ENCODE measurements at regions not wholly inside any gene's neighbourhood (a gene's known extent, or its start where the extent isn't known, plus 50 kb on each side); places are given as distances from the start of the nearest gene placed in this dataset.

- Mint-ChIP-seq H3K27ac (no peak overlapping the region), H3K4me3 (no peak overlapping the region), H3K9me3 (peaks cover 7 to 76% (median 35%) of the 10 kb centered on the region in 6 donors), H3K36me3 (peaks cover 0 to 3% (median 0%) of the 10 kb centered on the region in 3 donors), H3K27me3 (ENCODE audit: low read depth in 3 of 3) (peaks cover 0 to 2% (median 0%) of the 10 kb centered on the region in 3 donors), H3K4me1 (no peaks in the 10 kb centered on the region)
- no peak for DNase-seq
Measured at GRCh38 chr14:29321646-29322045, 555.1 kb downstream of the FOXG1 start.

- no peak overlapping the region for H3K4me3 Mint-ChIP-seq
- peaks cover 0 to 2% (median 0%) of the 10 kb centered on the region in 3 donors for H3K27me3 Mint-ChIP-seq (ENCODE audit: low read depth in 3 of 3)
- no peaks in the 10 kb centered on the region for H3K4me1 Mint-ChIP-seq
- H3K27ac Mint-ChIP-seq, result no peak overlapping the region
- peaks cover 0 to 4% (median 0%) of the 10 kb centered on the region in 3 donors for H3K36me3 Mint-ChIP-seq
- no peak for DNase-seq
- H3K9me3 Mint-ChIP-seq, result peaks cover 4 to 46% (median 26%) of the 10 kb centered on the region in 6 donors
Measured at GRCh38 chr14:29339494-29340172, 573.0 kb downstream of the FOXG1 start.

GRCh38 chr14:29348504-29348903 is 579.1 kb downstream of the PRKD1 start:
- Mint-ChIP-seq H3K4me3 (no peak overlapping the region), H3K27me3 (ENCODE audit: low read depth in 3 of 3) (no peaks in the 10 kb centered on the region)

GRCh38 chr14:29350496-29350895 is 577.2 kb downstream of the PRKD1 start:
- Mint-ChIP-seq H3K4me1 (no peaks in the 10 kb centered on the region), H3K36me3 (no peaks in the 10 kb centered on the region), H3K4me3 (no peak overlapping the region), H3K27ac (no peak overlapping the region), H3K27me3 (ENCODE audit: low read depth in 3 of 3) (no peaks in the 10 kb centered on the region), H3K9me3 (peaks cover 6 to 36% (median 15%) of the 10 kb centered on the region in 6 donors)
- no peak for DNase-seq

More at GRCh38 chr14:29348504-29348903, 579.1 kb downstream of the PRKD1 start:
- Mint-ChIP-seq H3K36me3 (no peaks in the 10 kb centered on the region), H3K4me1 (no peaks in the 10 kb centered on the region), H3K9me3 (peaks cover 3 to 33% (median 11%) of the 10 kb centered on the region in 6 donors), H3K27ac (no peak overlapping the region)
- DNase-seq, result no peak

- Mint-ChIP-seq H3K27ac (no peak overlapping the region), H3K4me1 (no peaks in the 10 kb centered on the region), H3K27me3 (ENCODE audit: low read depth in 3 of 3) (peaks cover 0 to 2% (median 0%) of the 10 kb centered on the region in 3 donors), H3K4me3 (no peak overlapping the region), H3K9me3 (peaks cover 7 to 33% (median 15%) of the 10 kb centered on the region in 6 donors), H3K36me3 (no peaks in the 10 kb centered on the region)
- no peak for DNase-seq
Measured at GRCh38 chr14:29351996-29352705, 575.5 kb downstream of the PRKD1 start.

- Mint-ChIP-seq H3K9me3 (peaks cover 9 to 33% (median 18%) of the 10 kb centered on the region in 6 donors), H3K27me3 (ENCODE audit: low read depth in 3 of 3) (peaks cover 0 to 2% (median 0%) of the 10 kb centered on the region in 3 donors), H3K4me3 (no peak overlapping the region), H3K4me1 (no peaks in the 10 kb centered on the region), H3K27ac (no peak overlapping the region), H3K36me3 (no peaks in the 10 kb centered on the region)
- no peak for DNase-seq
Measured at GRCh38 chr14:29352706-29353080, 575.0 kb downstream of the PRKD1 start.

- Mint-ChIP-seq H3K27me3 (ENCODE audit: low read depth in 3 of 3) (peaks cover 0 to 2% (median 0%) of the 10 kb centered on the region in 3 donors), H3K4me1 (no peaks in the 10 kb centered on the region), H3K36me3 (no peaks in the 10 kb centered on the region), H3K27ac (no peak overlapping the region), H3K9me3 (peaks cover 14 to 37% (median 20%) of the 10 kb centered on the region in 6 donors), H3K4me3 (no peak overlapping the region)
- DNase-seq, result no peak
Measured at GRCh38 chr14:29353513-29353912, 574.1 kb downstream of the PRKD1 start.

- H3K27me3 Mint-ChIP-seq (ENCODE audit: low read depth in 3 of 3), result peaks cover 0 to 2% (median 0%) of the 10 kb centered on the region in 3 donors
- no peak for DNase-seq
- H3K9me3 Mint-ChIP-seq, result peaks cover 14 to 39% (median 18%) of the 10 kb centered on the region in 6 donors
- H3K36me3 Mint-ChIP-seq, result no peaks in the 10 kb centered on the region
- no peak overlapping the region for H3K27ac Mint-ChIP-seq
- H3K4me3 Mint-ChIP-seq, result no peak overlapping the region
- no peaks in the 10 kb centered on the region for H3K4me1 Mint-ChIP-seq
Measured at GRCh38 chr14:29354486-29354885, 573.2 kb downstream of the PRKD1 start.

GRCh38 chr14:29355331-29355730 is 572.3 kb downstream of the PRKD1 start:
- H3K27ac Mint-ChIP-seq, result no peak overlapping the region
- no peaks in the 10 kb centered on the region for H3K4me1 Mint-ChIP-seq
- H3K27me3 Mint-ChIP-seq (ENCODE audit: low read depth in 3 of 3), result peaks cover 0 to 2% (median 0%) of the 10 kb centered on the region in 3 donors
- peaks cover 14 to 42% (median 18%) of the 10 kb centered on the region in 6 donors for H3K9me3 Mint-ChIP-seq
- no peak overlapping the region for H3K4me3 Mint-ChIP-seq
- no peaks in the 10 kb centered on the region for H3K36me3 Mint-ChIP-seq
- DNase-seq, result no peak

- peaks cover 0 to 2% (median 0%) of the 10 kb centered on the region in 3 donors for H3K27me3 Mint-ChIP-seq (ENCODE audit: low read depth in 3 of 3)
- no peaks in the 10 kb centered on the region for H3K4me1 Mint-ChIP-seq
- no peak overlapping the region for H3K27ac Mint-ChIP-seq
- no peak for DNase-seq
- H3K9me3 Mint-ChIP-seq, result peaks cover 14 to 42% (median 18%) of the 10 kb centered on the region in 6 donors
- no peaks in the 10 kb centered on the region for H3K36me3 Mint-ChIP-seq
- no peak overlapping the region for H3K4me3 Mint-ChIP-seq
Measured at GRCh38 chr14:29355846-29356245, 571.8 kb downstream of the PRKD1 start.

GRCh38 chr14:29360656-29361055 is 567.0 kb downstream of the PRKD1 start:
- Mint-ChIP-seq H3K27ac (no peak overlapping the region), H3K4me1 (no peaks in the 10 kb centered on the region), H3K27me3 (ENCODE audit: low read depth in 3 of 3) (peaks cover 0 to 3% (median 1%) of the 10 kb centered on the region in 3 donors), H3K36me3 (no peaks in the 10 kb centered on the region), H3K4me3 (no peak overlapping the region), H3K9me3 (peaks cover 14 to 52% (median 20%) of the 10 kb centered on the region in 6 donors)
- no peak for DNase-seq

GRCh38 chr14:29370024-29370423 is 557.6 kb downstream of the PRKD1 start:
- no peak overlapping the region for H3K27ac Mint-ChIP-seq
- no peak overlapping the region for H3K4me3 Mint-ChIP-seq
- H3K4me1 Mint-ChIP-seq, result no peaks in the 10 kb centered on the region
- no peaks in the 10 kb centered on the region for H3K36me3 Mint-ChIP-seq
- H3K27me3 Mint-ChIP-seq (ENCODE audit: low read depth in 3 of 3), result peaks cover 0 to 3% (median 0%) of the 10 kb centered on the region in 3 donors
- peaks cover 4 to 39% (median 9%) of the 10 kb centered on the region in 6 donors for H3K9me3 Mint-ChIP-seq
- no peak for DNase-seq

- Mint-ChIP-seq H3K36me3 (no peaks in the 10 kb centered on the region), H3K4me1 (no peaks in the 10 kb centered on the region), H3K27me3 (ENCODE audit: low read depth in 3 of 3) (peaks cover 0 to 3% (median 2%) of the 10 kb centered on the region in 3 donors), H3K27ac (no peak overlapping the region), H3K4me3 (no peak overlapping the region), H3K9me3 (peaks cover 4 to 46% (median 9%) of the 10 kb centered on the region in 6 donors)
- DNase-seq, result no peak
Measured at GRCh38 chr14:29376237-29376636, 551.4 kb downstream of the PRKD1 start.

- Mint-ChIP-seq H3K36me3 (no peaks in the 10 kb centered on the region), H3K4me3 (no peak overlapping the region), H3K4me1 (no peaks in the 10 kb centered on the region), H3K27me3 (ENCODE audit: low read depth in 3 of 3) (peaks cover 2 to 3% (median 2%) of the 10 kb centered on the region in 3 donors), H3K27ac (no peak overlapping the region), H3K9me3 (peaks cover 5 to 35% (median 9%) of the 10 kb centered on the region in 6 donors)
- no peak for DNase-seq
Measured at GRCh38 chr14:29380826-29381225, 546.8 kb downstream of the PRKD1 start.
